GM23338 (cell line): ENCODE measurements at regions not wholly inside any gene's neighbourhood (a gene's known extent, or its start where the extent isn't known, plus 50 kb on each side); places are given as distances from the start of the nearest gene placed in this dataset.

ENCODE experiments used
- CREB1 ChIP-seq: fragments of 250-450 bp; sonication (Bioruptor Pico); IDR thresholded peaks from 2 replicates; pipeline ENCODE4 v1.5.0; 2020; ENCODE audit warnings: low read depth, mild to moderate bottlenecking, moderate library complexity
- EZH2 ChIP-seq: fragments of 200-600 bp; sonication (generic); IDR thresholded peaks from one replicate; pipeline ENCODE4 v1.8.0; 2017; ENCODE audit warnings: antibody characterized with exemption, mild to moderate bottlenecking, low read depth; ENCODE audit not compliant: unreplicated experiment
- EZH2phosphoT487 ChIP-seq: fragments of 200-600 bp; sonication (generic); IDR thresholded peaks from one replicate; pipeline ENCODE4 v1.8.1; 2018; ENCODE audit warnings: antibody characterized with exemption; ENCODE audit not compliant: unreplicated experiment
- JUNB ChIP-seq: IDR thresholded peaks from one replicate; pipeline ENCODE4 v1.6.1; 2016; ENCODE audit warnings: antibody characterized with exemption; ENCODE audit not compliant: unreplicated experiment
- NANOG ChIP-seq: IDR thresholded peaks from 2 replicates; pipeline ENCODE4 v1.6.1; 2016; ENCODE audit warnings: antibody characterized with exemption, borderline replicate concordance
- POLR2AphosphoS5 ChIP-seq: IDR thresholded peaks from 2 replicates; pipeline ENCODE4 v1.6.1; 2016; ENCODE audit warnings: antibody characterized with exemption, low read depth
- STAT1 ChIP-seq: IDR thresholded peaks from one replicate; pipeline ENCODE4 v1.6.1; 2016; ENCODE audit warnings: antibody characterized with exemption; ENCODE audit not compliant: unreplicated experiment
- ZNF114 ChIP-seq: fragments of 250-450 bp; sonication (Bioruptor Pico); IDR thresholded peaks from 2 replicates; pipeline ENCODE4 v1.5.0; 2020; ENCODE audit warnings: mild to moderate bottlenecking, moderate library complexity
- ZNF331 ChIP-seq: fragments of 250-450 bp; sonication (Bioruptor Pico); IDR thresholded peaks from 2 replicates; pipeline ENCODE4 v1.5.0; 2020; ENCODE audit warnings: low read depth, mild to moderate bottlenecking, moderate library complexity
- TF ChIP-seq, protein P1 (sequence below): IDR thresholded peaks from 2 replicates; pipeline ENCODE4 v1.6.1; 2016; ENCODE audit warnings: antibody characterized with exemption
- TF ChIP-seq, protein P2 (sequence below): IDR thresholded peaks from one replicate; pipeline ENCODE4 v1.6.1; 2018; ENCODE audit warnings: antibody characterized with exemption; ENCODE audit not compliant: unreplicated experiment
- TF ChIP-seq, protein P3 (sequence below), 2 experiments: fragments of 200-600 bp in 1 of 2; sonication (generic) in 1 of 2; conservative IDR thresholded peaks; 2 replicates each; pipeline versions ENCODE4 v1.5.1 to v1.6.1; 2016 to 2017; ENCODE audit warnings: antibody characterized with exemption in 2 of 2, low read depth in 2 of 2, mild to moderate bottlenecking in 2 of 2, moderate library complexity in 1 of 2

DNA sequence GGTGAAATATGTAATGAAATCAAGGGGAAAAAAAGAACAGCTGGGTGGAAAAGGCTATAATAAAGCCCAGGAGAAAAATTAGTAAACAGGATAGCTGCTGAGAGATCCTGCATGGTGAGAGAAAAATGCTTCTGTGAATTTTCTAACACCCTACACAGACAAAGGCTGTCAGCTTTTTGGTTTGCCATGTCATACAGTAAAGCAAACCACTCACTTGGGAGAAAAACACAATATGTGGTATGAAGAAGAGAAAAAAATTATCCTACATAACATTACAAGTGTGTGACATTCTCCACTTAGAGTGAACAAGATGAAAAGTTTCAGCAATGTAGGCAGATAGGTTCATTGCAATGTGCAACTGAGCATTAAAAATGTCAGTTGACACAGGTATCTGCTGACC, 133.6 kb downstream of the PLPPR4 start:
- TF ChIP-seq EZH2 (no peak), CREB1 (no peak), JUNB (no peak), EZH2phosphoT487 (no peak), STAT1 (no peak), POLR2AphosphoS5 (no peak), ZNF114 (CRISPR knock-in tag) (no peak), ZNF331 (CRISPR knock-in tag) (no peak), NANOG (no peak)
- TF ChIP-seq, protein P1, sequence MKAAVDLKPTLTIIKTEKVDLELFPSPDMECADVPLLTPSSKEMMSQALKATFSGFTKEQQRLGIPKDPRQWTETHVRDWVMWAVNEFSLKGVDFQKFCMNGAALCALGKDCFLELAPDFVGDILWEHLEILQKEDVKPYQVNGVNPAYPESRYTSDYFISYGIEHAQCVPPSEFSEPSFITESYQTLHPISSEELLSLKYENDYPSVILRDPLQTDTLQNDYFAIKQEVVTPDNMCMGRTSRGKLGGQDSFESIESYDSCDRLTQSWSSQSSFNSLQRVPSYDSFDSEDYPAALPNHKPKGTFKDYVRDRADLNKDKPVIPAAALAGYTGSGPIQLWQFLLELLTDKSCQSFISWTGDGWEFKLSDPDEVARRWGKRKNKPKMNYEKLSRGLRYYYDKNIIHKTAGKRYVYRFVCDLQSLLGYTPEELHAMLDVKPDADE = no peak
- TF ChIP-seq, protein P2, sequence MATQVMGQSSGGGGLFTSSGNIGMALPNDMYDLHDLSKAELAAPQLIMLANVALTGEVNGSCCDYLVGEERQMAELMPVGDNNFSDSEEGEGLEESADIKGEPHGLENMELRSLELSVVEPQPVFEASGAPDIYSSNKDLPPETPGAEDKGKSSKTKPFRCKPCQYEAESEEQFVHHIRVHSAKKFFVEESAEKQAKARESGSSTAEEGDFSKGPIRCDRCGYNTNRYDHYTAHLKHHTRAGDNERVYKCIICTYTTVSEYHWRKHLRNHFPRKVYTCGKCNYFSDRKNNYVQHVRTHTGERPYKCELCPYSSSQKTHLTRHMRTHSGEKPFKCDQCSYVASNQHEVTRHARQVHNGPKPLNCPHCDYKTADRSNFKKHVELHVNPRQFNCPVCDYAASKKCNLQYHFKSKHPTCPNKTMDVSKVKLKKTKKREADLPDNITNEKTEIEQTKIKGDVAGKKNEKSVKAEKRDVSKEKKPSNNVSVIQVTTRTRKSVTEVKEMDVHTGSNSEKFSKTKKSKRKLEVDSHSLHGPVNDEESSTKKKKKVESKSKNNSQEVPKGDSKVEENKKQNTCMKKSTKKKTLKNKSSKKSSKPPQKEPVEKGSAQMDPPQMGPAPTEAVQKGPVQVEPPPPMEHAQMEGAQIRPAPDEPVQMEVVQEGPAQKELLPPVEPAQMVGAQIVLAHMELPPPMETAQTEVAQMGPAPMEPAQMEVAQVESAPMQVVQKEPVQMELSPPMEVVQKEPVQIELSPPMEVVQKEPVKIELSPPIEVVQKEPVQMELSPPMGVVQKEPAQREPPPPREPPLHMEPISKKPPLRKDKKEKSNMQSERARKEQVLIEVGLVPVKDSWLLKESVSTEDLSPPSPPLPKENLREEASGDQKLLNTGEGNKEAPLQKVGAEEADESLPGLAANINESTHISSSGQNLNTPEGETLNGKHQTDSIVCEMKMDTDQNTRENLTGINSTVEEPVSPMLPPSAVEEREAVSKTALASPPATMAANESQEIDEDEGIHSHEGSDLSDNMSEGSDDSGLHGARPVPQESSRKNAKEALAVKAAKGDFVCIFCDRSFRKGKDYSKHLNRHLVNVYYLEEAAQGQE = no peak
- TF ChIP-seq, protein P3, sequence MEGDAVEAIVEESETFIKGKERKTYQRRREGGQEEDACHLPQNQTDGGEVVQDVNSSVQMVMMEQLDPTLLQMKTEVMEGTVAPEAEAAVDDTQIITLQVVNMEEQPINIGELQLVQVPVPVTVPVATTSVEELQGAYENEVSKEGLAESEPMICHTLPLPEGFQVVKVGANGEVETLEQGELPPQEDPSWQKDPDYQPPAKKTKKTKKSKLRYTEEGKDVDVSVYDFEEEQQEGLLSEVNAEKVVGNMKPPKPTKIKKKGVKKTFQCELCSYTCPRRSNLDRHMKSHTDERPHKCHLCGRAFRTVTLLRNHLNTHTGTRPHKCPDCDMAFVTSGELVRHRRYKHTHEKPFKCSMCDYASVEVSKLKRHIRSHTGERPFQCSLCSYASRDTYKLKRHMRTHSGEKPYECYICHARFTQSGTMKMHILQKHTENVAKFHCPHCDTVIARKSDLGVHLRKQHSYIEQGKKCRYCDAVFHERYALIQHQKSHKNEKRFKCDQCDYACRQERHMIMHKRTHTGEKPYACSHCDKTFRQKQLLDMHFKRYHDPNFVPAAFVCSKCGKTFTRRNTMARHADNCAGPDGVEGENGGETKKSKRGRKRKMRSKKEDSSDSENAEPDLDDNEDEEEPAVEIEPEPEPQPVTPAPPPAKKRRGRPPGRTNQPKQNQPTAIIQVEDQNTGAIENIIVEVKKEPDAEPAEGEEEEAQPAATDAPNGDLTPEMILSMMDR (conservative IDR thresholded peaks at IDR 0.05; ENCODE audit: low read depth in 2 of 2) = no peak
